DND-41 (cell line): ENCODE measurements at regions not wholly inside any gene's neighbourhood (a gene's known extent, or its start where the extent isn't known, plus 50 kb on each side); places are given as distances from the start of the nearest gene placed in this dataset.

Experiments used
- EZH2 ChIP-seq: IDR thresholded peaks from 3 replicates; pipeline ENCODE4 v1.6.1; 2012; ENCODE audit warnings: borderline replicate concordance, low read depth, mild to moderate bottlenecking, moderate library complexity, low read length, inconsistent platforms; ENCODE audit not compliant: severe bottlenecking
- TF ChIP-seq, protein P1 (sequence below): IDR thresholded peaks from 2 replicates; pipeline ENCODE4 v1.5.1; 2012; ENCODE audit warnings: borderline replicate concordance, low read length, moderate library complexity, mild to moderate bottlenecking; ENCODE audit not compliant: poor library complexity, severe bottlenecking; ENCODE audit errors: extremely low read depth

- TF ChIP-seq, protein P1, sequence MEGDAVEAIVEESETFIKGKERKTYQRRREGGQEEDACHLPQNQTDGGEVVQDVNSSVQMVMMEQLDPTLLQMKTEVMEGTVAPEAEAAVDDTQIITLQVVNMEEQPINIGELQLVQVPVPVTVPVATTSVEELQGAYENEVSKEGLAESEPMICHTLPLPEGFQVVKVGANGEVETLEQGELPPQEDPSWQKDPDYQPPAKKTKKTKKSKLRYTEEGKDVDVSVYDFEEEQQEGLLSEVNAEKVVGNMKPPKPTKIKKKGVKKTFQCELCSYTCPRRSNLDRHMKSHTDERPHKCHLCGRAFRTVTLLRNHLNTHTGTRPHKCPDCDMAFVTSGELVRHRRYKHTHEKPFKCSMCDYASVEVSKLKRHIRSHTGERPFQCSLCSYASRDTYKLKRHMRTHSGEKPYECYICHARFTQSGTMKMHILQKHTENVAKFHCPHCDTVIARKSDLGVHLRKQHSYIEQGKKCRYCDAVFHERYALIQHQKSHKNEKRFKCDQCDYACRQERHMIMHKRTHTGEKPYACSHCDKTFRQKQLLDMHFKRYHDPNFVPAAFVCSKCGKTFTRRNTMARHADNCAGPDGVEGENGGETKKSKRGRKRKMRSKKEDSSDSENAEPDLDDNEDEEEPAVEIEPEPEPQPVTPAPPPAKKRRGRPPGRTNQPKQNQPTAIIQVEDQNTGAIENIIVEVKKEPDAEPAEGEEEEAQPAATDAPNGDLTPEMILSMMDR, result no peak
- TF ChIP-seq EZH2, result no peak
Measured at GRCh38 chr10:108260383-108260906, 1095.9 kb upstream of the SORCS1 start.
